ENCODE measurements at regions not wholly inside any gene's neighbourhood (a gene's known extent, or its start where the extent isn't known, plus 50 kb on each side); places are given as distances from the start of the nearest gene placed in this dataset.
A peak's percentile ranks its signal among the peaks of the same experiment; 100 is the strongest.

GRCh38 chr6:56766806-56767178 lies 124.1 kb upstream of the DST start:
- 92 to 100% methylated on average over 1 of the region's 1 CpG for WGBS, 2 donors

GRCh38 chr6:56766139-56766805 lies 123.6 kb upstream of the DST start:
- no peaks in the 10 kb centered on the region for H3K36me3 ChIP-seq (ENCODE audit: control insufficient read depth in 4 of 4, insufficient read depth in 4 of 4, low read length in 4 of 4)
- no peaks in the 10 kb centered on the region for H3K9me3 ChIP-seq (ENCODE audit: control insufficient read depth in 4 of 4, insufficient read depth in 3 of 4, low read length in 3 of 4)
- H3K27me3 ChIP-seq (ENCODE audit: control insufficient read depth in 3 of 3, insufficient read depth in 3 of 3, low read length in 2 of 3) = no peaks in the 10 kb centered on the region
- no peak overlapping the region for H3K27ac ChIP-seq (ENCODE audit: low read depth in 1 of 2, low read length in 1 of 2)
- DNase-seq (no peak), ATAC-seq (ENCODE audit: insufficient read depth, low FRiP score) (no peak)
- TF ChIP-seq, protein P1, sequence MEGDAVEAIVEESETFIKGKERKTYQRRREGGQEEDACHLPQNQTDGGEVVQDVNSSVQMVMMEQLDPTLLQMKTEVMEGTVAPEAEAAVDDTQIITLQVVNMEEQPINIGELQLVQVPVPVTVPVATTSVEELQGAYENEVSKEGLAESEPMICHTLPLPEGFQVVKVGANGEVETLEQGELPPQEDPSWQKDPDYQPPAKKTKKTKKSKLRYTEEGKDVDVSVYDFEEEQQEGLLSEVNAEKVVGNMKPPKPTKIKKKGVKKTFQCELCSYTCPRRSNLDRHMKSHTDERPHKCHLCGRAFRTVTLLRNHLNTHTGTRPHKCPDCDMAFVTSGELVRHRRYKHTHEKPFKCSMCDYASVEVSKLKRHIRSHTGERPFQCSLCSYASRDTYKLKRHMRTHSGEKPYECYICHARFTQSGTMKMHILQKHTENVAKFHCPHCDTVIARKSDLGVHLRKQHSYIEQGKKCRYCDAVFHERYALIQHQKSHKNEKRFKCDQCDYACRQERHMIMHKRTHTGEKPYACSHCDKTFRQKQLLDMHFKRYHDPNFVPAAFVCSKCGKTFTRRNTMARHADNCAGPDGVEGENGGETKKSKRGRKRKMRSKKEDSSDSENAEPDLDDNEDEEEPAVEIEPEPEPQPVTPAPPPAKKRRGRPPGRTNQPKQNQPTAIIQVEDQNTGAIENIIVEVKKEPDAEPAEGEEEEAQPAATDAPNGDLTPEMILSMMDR (IDR thresholded peaks at IDR 0.05; ENCODE audit: control extremely low read depth, extremely low read depth) = no peak
- H3K9ac ChIP-seq (ENCODE audit: insufficient read depth in 1 of 2, low read length in 2 of 2) = no peak overlapping the region
- H3K4me1 ChIP-seq (ENCODE audit: control insufficient read depth in 5 of 5, insufficient read depth in 5 of 5, low read length in 5 of 5) = peaks cover 0 to 28% (median 8%) of the 10 kb centered on the region in 5 donors
- H3K4me3 ChIP-seq = no peak overlapping the region
- 95 to 96% methylated on average over 14 of the region's 14 CpGs for WGBS, 2 donors

More at GRCh38 chr6:56766806-56767178, 124.1 kb upstream of the DST start:
- TF ChIP-seq, protein P1 (IDR thresholded peaks at IDR 0.05; ENCODE audit: control extremely low read depth, extremely low read depth) = no peak
- ATAC-seq (ENCODE audit: insufficient read depth, low FRiP score) (no peak), DNase-seq (peak in 2 of 3 donors; percentile 31 to 50)
- Histone ChIP-seq H3K9ac (ENCODE audit: insufficient read depth in 1 of 2, low read length in 2 of 2) (no peak overlapping the region), H3K27ac (ENCODE audit: low read depth in 1 of 2, low read length in 1 of 2) (no peak overlapping the region), H3K9me3 (ENCODE audit: control insufficient read depth in 4 of 4, insufficient read depth in 3 of 4, low read length in 3 of 4) (no peaks in the 10 kb centered on the region), H3K4me3 (no peak overlapping the region), H3K36me3 (ENCODE audit: control insufficient read depth in 4 of 4, insufficient read depth in 4 of 4, low read length in 4 of 4) (no peaks in the 10 kb centered on the region), H3K27me3 (ENCODE audit: control insufficient read depth in 3 of 3, insufficient read depth in 3 of 3, low read length in 2 of 3) (no peaks in the 10 kb centered on the region), H3K4me1 (ENCODE audit: control insufficient read depth in 5 of 5, insufficient read depth in 5 of 5, low read length in 5 of 5) (peaks cover 0 to 28% (median 8%) of the 10 kb centered on the region in 5 donors)

DNA sequence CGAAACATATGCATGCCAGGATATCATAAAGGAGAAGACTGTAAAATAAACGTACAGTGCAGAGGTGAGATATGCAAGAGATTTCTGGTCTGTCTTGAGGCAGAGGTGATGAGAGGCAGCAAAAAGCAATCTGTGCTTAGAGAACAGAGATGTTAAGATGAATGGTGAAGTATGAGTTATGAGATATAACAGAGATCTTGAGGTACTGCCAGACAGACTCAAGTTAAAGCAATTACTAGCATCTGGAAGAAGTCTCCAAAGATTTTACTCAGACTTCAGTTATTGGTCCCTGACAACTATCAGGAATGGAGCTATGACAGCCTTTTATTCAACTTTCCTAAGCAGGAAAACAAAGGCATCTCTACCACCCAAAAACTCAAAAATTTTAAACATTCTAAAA lies 122.8 kb upstream of the DST start:
- H3K9me3 ChIP-seq (ENCODE audit: control insufficient read depth in 4 of 4, insufficient read depth in 3 of 4, low read length in 3 of 4) = no peaks in the 10 kb centered on the region
- ATAC-seq (ENCODE audit: insufficient read depth, low FRiP score) = no peak

More for the DNA sequence above, 122.8 kb upstream of the DST start:
- Histone ChIP-seq H3K27me3 (ENCODE audit: control insufficient read depth in 3 of 3, insufficient read depth in 3 of 3, low read length in 2 of 3) (no peaks in the 10 kb centered on the region), H3K9ac (ENCODE audit: insufficient read depth in 1 of 2, low read length in 2 of 2) (no peak overlapping the region), H3K27ac (ENCODE audit: low read depth in 1 of 2, low read length in 1 of 2) (peak overlapping the region in 1 of 2 donors; percentile 4), H3K4me1 (ENCODE audit: control insufficient read depth in 5 of 5, insufficient read depth in 5 of 5, low read length in 5 of 5) (peaks cover 0 to 28% (median 8%) of the 10 kb centered on the region in 5 donors), H3K36me3 (ENCODE audit: control insufficient read depth in 4 of 4, insufficient read depth in 4 of 4, low read length in 4 of 4) (no peaks in the 10 kb centered on the region), H3K4me3 (no peak overlapping the region)
- no peak for DNase-seq
- TF ChIP-seq, protein P1 (IDR thresholded peaks at IDR 0.05; ENCODE audit: control extremely low read depth, extremely low read depth) = no peak
- WGBS, 2 donors = 89 to 94% methylated on average over 2 of the region's 2 CpGs
